HG03342 (cell line): ENCODE measurements at regions not wholly inside any gene's neighbourhood (a gene's known extent, or its start where the extent isn't known, plus 50 kb on each side); places are given as distances from the start of the nearest gene placed in this dataset.

Experiments used
- ATAC-seq: cut with Tn5 transposase; IDR thresholded peaks from one replicate; pipeline ENCODE4 v1.9.1; 2021; ENCODE audit warnings: mild to moderate bottlenecking, moderate library complexity; ENCODE audit not compliant: unreplicated experiment

DNA sequence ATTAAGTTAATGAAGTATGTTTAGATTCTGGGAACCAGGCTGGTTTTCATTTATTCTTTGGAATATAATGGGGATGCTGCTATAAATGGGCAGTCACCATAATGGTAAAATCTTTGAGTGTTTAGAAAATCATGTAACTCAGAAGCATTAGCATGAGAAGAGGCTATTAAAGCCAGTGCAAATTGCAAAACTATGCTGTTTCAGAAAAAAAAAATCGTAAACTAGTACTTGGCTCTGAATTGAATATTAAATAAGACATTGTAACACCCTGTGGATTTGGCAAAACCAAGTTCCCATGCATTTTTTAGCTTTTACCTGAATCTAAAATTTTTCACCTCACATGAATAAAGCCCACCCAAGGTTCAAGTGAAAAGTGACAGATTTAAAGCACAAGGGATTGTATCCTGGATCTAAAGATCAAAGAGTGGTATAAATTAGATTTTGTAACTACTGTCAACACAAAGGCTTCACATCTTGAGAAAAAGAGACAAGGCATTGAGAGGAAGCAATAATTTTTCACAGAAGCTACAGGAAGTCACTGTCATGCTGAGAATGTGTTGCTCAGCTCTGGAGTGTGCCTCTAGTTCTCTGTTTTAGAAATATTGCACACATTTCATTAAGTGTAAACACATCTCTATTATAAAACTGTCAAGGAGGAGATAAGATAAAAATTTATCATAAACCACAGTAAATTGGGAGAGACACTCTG is 142.2 kb downstream of the ABCA8 start:
- no peak for ATAC-seq

DNA sequence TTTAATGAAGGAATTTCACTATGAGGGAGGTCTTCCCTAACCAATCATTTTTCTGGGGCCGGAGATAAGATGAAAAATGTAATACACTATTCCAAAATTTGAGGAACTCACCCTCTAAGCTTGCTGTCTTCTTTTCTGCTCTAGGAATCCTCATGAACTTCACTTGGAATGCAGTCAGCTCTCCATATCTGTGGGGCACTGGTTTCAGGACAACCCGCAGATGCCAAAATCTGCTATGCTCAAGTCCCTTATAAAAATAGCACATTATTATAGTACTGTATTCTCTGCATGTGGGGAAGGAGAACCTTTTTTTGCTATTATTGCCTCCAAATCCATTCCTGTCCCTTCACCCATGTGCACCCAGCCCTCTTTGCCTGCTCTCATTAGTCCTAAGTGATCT is 146.0 kb downstream of the ABCA8 start:
- ATAC-seq, result no peak

DNA sequence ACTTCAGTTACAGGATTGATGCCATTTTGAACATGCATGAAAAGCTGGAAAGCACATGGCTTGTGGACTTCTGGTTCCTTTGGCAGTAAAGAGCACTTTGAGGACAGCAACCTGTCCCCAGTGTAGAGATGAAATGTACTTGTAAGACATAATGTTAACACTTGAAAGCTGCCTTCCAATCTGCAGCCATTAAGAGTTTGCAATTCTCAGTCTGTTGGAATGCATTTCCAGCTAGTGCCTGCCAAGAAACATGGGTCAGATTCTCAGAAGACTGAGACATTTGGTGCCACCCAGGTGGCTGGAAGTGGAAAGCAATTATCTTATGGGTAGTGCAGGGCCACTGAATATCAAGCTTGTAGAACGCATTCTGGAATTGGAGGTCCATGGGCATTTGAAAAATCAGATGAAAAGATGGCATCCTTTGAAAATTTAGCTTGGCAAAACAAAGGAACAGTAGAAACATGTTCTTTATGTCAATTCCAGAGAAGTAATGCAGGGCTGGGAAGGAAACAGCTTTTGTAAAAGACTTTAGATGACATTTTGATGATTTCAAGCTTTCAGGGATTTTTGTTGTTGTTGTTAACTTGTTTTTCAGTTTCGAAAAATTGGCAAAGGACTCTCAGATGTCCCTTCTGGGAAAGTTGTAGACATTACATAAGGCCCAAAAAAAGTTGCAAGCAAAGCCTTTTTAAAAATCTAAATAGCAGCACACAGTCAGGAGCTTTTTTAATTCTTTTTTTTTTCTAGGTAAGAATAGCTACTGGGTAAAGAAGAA is 147.0 kb downstream of the ABCA8 start:
- no peak for ATAC-seq

DNA sequence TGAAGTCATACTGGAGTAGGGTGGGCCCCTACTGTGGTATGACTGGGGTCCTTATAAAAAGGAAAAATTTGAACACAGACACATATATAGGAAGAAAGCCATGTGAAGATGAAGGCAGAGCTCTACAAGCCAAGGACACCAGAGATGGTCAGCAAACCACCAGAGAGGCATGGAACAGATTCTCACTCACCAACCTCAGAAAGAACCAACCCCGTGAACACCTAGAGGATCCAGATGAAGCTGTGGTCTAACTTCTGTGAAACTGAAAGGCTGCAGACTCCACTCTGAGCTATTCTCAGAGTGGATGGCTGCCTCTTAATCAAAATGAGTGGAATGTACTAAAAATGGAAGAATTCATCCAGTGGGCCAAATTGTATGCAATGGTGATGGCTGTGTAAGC is 149.6 kb downstream of the ABCA8 start:
- ATAC-seq, result no peak

DNA sequence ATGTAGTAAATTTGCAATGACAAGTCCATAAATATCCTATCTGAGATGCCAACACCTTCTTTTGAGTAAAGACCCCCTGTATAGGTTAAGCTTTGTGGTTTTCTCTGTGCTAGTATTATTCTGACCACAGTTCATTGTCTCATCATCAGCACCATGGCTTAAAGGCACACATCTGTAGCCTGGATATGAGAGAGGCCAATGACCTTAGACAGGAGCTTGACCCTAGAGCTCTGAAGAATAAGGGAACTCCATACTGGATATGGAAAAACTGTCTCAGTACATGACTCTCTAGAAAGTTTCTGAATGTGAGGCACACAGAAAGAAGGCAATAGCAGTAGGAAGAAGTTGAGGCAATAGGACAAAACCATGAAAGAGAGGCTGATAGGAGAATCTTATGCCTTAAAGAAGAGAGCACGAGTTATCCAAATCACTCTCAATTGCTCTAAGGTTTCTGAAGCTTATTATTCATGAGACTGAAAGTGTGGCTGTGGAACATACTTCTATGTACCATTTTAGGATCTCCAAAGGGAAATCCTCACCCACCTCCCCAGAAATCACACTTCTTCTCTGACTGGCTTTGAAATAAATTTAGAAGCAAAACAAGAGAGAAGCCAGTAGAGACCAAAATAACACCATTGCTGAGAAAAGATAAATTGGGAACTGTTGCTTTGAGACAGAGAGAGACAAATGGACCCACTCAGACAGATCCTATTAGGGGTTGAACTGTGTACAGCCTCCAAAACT is 150.2 kb downstream of the ABCA8 start:
- no peak for ATAC-seq

DNA sequence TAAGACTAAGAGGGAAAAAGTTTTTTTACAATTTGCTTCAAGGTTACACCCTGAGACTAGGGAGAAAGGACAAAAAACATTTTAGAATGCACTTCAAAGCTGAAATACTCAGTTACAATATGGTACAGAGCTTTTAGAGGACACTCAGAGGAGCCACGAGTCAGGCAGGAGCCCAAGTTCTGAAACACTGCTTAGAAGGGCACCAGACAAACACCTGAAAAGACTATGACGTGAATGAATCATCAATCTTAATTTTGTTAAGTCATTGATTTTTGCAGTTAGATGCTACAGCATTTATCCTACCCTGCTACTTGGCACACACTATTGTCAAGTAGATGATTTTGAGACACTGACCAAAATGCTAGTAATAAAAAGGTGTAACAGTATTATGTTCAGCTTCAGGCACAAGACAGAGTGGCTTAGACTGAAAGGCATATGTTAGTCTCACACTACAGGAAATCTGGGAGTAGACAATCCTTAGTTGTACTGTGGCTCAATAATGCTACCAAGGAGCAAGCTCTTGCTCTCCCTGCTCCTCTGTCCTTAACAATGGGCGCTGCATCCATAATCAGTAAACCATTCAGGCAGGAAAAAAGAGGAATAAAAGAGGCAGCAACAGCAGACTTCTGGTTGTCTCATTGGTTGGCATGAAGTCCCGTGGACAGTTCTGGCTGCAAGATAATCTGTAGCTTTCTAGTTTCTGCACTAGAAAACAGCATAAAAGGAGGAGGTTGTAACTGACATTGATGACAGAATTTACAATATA is 151.8 kb downstream of the ABCA8 start:
- no peak for ATAC-seq

DNA sequence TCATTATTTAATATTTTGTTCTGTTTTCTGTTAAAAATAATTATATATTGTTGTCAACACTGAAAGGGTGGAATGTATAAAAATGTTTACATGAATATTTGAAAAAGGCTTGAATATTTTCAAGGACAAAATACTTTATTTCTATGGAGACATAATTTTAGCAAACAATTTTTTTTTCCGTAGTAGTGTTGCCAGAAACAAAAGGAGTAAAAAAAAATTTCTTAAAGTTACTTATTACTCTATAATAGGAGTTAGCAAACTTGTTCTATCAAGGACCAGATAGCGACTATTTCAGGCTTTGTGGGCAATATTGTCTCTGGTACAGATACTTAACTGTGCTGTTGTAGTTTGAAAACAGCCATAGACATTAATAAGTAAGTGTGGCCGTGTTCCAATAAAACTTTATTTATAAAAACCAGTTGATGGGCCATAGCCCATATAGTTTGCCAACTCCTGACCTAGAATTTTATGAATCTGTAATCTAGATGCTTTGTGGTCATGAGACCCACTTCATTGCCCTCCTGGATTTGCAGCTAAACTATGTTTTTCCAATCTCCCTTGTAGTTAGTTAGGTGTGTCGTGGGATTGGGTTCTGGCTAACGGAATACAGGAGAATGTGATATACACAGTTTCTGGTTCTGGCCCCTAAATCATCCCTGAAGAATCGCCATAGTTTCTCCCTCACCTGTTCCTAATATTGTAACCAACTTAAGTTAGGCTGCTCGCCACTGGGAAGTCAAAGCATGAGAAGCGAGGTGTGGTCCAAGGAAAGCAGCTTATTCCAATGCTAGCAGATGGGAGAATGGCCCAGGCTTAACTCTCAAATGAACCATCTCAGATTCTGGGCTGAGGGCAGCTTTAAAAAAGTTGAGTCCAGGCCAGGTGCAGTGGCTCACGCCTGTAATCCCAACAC is 153.6 kb downstream of the ABCA8 start:
- no peak for ATAC-seq

DNA sequence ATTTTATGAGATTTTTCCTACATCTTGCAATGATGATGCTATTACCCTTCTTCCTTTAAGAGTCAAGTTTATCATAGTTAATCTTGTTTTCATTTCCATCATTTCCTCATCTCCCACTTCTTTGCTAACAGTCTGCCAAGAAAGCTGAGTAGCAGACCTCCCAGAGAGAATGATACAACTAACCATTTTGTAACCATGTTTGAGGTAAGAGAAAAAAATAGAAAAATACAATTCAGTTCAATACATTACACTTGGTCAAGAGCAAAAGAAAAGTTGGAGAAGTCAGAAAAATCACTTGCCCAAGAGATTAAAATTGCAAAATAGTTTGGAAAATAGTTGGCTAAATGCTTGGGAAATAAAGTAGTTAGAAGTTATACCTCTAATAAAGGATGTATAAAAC is 154.4 kb downstream of the ABCA8 start:
- no peak for ATAC-seq

DNA sequence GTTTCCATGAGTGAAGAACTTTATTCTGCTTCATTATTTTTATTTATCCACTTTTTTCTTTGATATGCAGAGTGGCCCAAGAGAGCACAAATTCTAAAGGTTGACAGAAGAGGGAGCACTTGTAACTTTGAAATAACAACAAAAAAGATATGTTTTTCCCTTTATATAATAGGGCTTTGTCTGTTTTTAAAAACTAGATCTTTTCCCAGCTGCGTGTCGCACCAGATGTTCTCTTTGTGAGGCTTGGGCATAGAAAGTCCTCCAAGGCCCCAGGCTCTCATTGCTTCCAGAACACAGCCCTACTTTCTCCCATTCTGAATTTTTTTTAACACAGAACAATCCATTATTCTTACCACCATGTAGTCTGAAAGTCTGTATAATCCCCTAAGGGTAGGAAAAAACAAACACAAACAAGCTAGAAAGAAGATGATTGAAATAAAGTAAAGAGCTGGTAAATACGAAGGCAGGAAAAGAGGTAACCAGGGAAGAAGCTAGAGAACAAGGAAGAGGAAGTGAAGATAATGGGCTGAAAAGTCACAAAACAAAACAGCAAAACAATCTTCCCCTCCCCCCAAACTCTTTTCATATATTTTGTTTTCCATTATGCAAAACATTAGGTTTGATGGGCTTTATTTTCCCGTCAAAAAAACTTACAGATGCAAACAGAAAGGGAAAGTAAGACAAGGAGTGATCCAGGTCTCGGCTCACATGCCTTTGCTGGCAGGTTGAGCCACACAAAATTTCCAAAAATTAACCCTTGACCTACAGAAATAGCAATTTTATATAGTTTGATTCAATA is 160.4 kb downstream of the ABCA8 start:
- ATAC-seq, result no peak

DNA sequence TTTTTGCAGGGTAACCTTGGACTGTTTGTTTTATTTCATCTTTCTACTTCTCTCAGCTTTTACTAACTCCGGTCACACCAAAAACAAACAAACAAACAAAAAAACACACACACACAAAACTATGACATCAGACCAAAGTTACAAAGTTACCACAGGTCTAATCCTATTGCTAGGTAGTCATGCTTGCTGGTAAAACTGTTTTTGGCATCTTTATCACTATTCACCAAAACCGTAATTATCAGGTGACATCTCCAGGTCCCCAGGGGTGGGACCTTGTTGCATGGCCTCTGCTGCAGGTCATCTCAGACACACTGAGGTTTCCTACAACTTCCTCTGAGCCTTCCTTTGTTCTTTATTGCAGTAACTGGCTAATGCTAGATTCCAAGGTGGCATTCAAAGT is 162.3 kb downstream of the ABCA8 start:
- ATAC-seq, result no peak

DNA sequence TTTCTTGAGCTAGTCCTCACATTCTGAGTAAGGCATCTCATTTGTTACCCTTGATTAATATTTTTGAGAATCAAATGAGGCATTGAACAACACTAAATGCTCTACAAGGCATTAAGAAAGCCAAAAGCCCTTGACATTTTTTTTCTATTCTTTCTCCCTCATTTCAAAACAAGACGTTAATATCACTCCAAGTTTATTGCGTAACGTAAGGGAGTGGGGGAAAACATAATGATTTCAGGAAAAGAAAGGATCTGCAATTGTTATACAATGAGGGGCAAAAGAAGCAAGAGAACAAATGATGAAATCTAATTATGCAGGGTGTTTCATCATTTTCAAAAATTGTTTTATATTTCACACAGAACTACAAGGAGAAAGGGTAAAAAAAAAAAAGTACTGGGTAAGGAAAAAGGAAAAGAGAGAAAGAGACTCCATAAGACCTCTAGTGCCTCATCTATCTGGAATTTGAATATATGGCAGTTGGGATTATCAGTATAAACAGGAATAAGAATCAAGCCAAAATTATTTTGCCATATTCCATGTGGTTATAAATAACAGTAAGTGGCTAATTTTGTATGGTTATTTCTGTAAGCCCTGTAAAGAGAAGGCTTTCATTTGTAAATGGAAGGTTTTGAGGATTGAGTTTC is 163.0 kb downstream of the ABCA8 start:
- no peak for ATAC-seq

DNA sequence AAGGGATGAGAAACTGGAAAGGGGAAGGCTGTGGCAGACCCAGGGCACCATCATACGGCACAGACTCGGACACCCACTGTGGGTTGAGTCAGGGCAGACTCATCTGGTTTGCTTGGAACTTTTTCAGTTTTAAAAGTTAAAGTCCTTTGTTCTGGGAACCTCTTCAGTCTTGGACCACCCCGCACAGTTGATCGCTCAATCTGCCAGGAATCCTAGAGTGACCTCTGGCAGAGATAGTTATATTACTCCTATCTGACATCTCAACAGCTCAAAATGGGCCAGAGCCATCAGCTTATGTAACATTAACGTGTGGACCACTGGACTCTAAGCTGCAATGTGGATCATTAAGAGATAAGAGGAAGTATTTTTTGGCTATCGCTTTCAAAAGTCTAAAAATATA is 164.3 kb downstream of the ABCA8 start:
- no peak for ATAC-seq

DNA sequence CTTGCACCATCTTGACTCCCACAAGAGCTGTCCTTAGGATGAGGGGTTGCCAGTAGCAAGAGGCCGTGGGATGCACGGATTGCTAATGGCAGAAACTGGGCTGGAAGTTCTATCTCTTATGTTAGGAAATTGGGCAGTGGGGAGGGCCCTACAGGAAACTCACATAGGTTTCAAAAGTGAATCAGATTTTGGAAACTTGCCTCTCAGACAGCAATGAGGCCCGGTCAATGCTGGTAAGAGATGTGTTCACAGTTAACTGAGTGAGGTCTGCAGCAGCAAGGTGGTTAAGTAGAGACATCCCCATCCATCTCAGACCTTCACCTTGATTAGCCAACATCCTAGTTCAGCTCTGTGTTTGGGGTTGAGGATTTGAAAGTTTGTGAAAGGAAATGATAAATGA is 164.7 kb downstream of the ABCA8 start:
- no peak for ATAC-seq

DNA sequence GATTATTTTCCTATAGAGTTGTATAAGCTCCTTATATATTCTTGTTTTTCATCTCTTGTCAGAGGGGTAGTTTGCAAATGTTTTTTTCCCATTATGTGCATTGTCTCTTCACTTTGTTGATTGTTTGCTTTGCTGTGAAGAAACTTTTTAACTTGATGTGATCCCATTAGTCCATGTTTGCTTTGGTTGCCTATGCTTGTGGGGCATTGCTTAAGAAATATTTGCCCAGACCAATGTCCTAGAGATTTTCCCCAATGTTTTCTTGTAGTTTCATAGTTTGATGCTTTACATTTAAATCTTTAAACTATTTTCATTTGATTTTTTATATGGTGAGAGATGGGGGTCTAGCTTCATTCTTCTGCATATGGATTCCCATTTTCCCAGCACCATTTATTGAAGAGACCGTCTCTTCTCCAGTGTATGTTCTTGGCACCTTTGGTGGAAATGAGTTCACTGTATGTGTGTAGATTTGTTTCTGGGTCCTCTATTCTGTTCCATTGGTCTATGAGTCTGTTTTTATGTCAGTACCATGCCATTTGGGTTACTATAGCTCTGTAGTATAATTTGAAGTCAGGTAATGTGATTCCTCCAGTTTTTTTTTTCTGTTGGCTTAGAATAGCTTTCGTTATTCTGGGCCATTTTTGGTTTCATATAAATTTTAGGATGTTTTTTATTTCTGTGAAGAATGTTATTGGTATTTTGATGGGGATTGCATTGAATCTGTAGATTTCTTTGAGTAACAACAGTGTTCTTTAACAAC is 165.8 kb downstream of the ABCA8 start:
- ATAC-seq, result no peak

DNA sequence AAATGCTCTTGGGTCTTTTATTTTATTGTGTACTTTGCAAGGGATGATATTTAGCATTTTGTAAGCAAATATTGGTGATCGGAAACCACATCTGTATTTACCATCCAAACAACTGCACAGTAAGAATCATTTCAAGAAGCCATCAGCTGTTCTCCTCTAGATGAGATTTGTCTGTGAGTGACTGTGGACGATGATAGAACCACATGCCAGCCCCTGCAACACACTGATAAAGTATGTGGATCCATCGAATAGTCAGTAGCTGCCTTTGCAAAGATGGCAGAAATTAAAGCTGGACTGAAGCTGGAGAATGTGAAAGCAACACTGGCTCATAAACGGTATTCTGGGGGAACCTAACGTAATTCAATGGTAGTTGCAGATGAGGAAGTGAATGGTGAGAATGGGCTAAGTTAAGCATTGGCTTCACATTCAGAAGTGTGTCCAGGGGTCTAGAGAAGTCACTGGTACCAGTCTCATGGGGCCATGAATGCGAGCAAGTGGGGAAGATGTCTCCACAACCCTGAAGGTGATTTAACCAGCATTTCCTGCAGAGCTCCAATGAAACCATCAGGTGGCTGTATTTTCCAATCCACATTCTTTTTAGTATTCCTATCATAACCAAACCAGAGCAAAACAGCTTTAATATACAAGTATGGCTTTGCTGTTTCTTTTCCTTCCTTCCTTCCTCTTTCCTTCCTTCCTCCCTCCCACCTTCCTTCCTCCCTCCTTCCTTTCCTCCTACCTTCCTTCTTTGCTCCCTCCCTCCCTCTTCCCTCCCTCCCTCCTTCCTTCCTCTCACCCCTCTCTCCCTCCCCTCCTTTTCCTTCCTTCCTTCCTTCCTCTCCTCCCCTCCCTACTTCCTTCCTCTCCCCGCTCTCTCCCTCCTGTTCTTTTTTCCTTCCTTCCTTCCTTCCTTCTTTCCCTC is 169.4 kb downstream of the ABCA8 start:
- no peak for ATAC-seq

DNA sequence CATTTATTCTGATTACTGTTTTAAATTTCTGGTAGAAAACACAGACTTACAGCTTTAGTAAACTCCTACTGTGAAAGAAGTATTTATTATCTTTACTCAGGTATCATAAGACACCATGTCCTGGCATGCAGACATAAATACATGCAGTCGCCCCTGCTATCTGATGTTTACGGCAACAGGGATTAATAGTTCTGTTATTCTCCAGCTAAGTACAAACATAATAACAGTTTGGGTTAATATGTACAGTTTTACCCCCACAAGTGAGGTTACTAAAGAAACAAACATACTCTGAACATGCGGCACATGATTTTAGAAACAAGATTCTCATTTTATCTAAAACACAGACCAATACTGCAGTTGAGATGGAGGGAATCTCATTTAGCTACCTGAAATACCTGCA is 170.8 kb downstream of the ABCA8 start:
- ATAC-seq, result no peak

DNA sequence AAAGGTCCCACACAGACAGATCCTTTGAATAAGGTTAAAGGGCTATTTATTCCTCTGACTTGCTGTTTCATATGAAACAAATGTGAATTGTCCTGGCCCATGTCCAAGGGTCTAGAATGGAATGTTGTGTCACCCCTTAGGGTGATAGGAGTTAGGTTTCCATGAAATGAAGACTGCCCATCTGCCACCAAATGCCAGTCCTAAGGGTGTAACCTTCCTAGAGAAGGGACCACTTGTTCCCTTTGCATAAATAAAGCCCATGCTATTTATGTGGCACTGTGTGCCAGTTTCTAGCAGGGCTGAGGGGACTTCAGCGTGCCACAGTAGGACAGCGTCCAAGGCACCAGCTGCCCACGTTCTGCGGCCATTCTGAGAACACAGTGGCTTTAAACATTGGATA is 171.3 kb downstream of the ABCA8 start:
- no peak for ATAC-seq
